Panc1 (cell line): ENCODE measurements at regions not wholly inside any gene's neighbourhood (a gene's known extent, or its start where the extent isn't known, plus 50 kb on each side); places are given as distances from the start of the nearest gene placed in this dataset.

Experiments used
- ATAC-seq: fragments of 200-7000 bp; cut with Tn5 transposase; 2 replicates; pipeline ENCODE4 v1.9.1; 2020; ENCODE audit warnings: mild to moderate bottlenecking, moderate library complexity
- BruUV-seq: library from RNA; stranded (reverse); fragments of 400-500 nt; replicated peaks from 2 replicates; lab custom pipeline; 2021; lab: Mats Ljungman, UMichigan
- CTCF ChIA-PET: fragments of 300-600 bp; sonication (Branson Sonifier 250); formaldehyde crosslinking; loops from one replicate; lab custom pipeline; 2022; ENCODE audit warnings: antibody characterized with exemption; lab: Charles Lee
- POLR2A ChIA-PET: fragments of 300-600 bp; sonication (Branson Sonifier 250); formaldehyde crosslinking; loops from one replicate; lab custom pipeline; 2022; ENCODE audit warnings: antibody characterized with exemption; lab: Charles Lee
- DNase-seq: peaks from one replicate; pipeline ENCODE4 v3.0.0-alpha.2; 2010; ENCODE audit warnings: low read depth, low spot score
- H3K27ac ChIP-seq: 2 replicates; pipeline ENCODE4 v1.5.1; 2011; ENCODE audit warnings: mild to moderate bottlenecking, low read length, inconsistent platforms
- H3K27me3 ChIP-seq: fragments of 200-500 bp; sonication (Bioruptor generic); 2 replicates; pipeline ENCODE4 v1.6.0; 2014; ENCODE audit warnings: low read length, inconsistent platforms; ENCODE audit not compliant: control insufficient read depth, insufficient read depth
- H3K36me3 ChIP-seq: fragments of 200-500 bp; sonication (Bioruptor generic); 2 replicates; pipeline ENCODE4 v1.5.1; 2014; ENCODE audit warnings: inconsistent platforms, mild to moderate bottlenecking, low read length, moderate library complexity; ENCODE audit not compliant: control insufficient read depth, insufficient read depth
- H3K4me1 ChIP-seq: 2 replicates; pipeline ENCODE4 v1.5.1; 2011; ENCODE audit warnings: inconsistent platforms, mild to moderate bottlenecking, low read length, moderate library complexity; ENCODE audit not compliant: control insufficient read depth, insufficient read depth
- H3K4me3 ChIP-seq, 2 experiments: 2 replicates each; pipeline ENCODE4 v1.5.1; 2011 to 2012; ENCODE audit warnings: low read depth in 2 of 2, low read length in 2 of 2, mild to moderate bottlenecking in 2 of 2, inconsistent platforms in 1 of 2, moderate library complexity in 1 of 2
- H3K9me3 ChIP-seq: fragments of 200-500 bp; sonication (Bioruptor generic); 2 replicates; pipeline ENCODE4 v1.5.1; 2014; ENCODE audit warnings: low read depth, mild to moderate bottlenecking, inconsistent platforms, low read length, moderate library complexity; ENCODE audit not compliant: control insufficient read depth, insufficient read depth
- POLR2AphosphoS5 ChIP-seq: IDR thresholded peaks from 2 replicates; pipeline ENCODE4 v1.6.1; 2012; ENCODE audit warnings: mild to moderate bottlenecking, low read depth, low read length, moderate library complexity
- SIN3A ChIP-seq: IDR thresholded peaks from 2 replicates; pipeline ENCODE4 v1.6.1; 2012; ENCODE audit warnings: low read depth, mild to moderate bottlenecking, low read length, moderate library complexity, borderline replicate concordance; ENCODE audit not compliant: insufficient read depth
- TCF7L2 ChIP-seq: IDR thresholded peaks from 2 replicates; pipeline ENCODE4 v1.6.1; 2011; ENCODE audit warnings: mild to moderate bottlenecking, low read depth, low read length, inconsistent platforms
- in situ Hi-C: cut with HindIII; loops from 2 replicates; pipeline ENCODE4 v1.10.0; 2016; ENCODE audit warnings: low sequenced_read_pairs, low pct_unique_long_range_greater_than_20kb
- intact Hi-C: fragments of 100-400 bp; cut with micrococcal nuclease; formaldehyde crosslinking; loops from one replicate; pipeline ENCODE4 v1.10.0; 2022; ENCODE audit not compliant: unreplicated experiment
- TF ChIP-seq, protein P1 (sequence below): fragments of 450-650 bp; IDR thresholded peaks from 2 replicates; pipeline ENCODE4 v1.5.1; 2017; ENCODE audit warnings: mild to moderate bottlenecking
- TF ChIP-seq, protein P2 (sequence below), 2 experiments: IDR thresholded peaks; 2 replicates each; pipeline ENCODE4 v1.6.1; 2011 to 2012; ENCODE audit warnings: low read depth in 2 of 2, control low read depth in 1 of 2, low read length in 1 of 2, mild to moderate bottlenecking in 1 of 2, moderate library complexity in 1 of 2; ENCODE audit not compliant: insufficient read depth in 1 of 2

- no peaks in the 10 kb centered on the region for H3K36me3 ChIP-seq
- in situ Hi-C loops = no loop called here
- ChIA-PET POLR2A (no interaction called here), CTCF (no interaction called here)
- H3K9me3 ChIP-seq = no peaks in the 10 kb centered on the region
- H3K4me1 ChIP-seq = no peaks in the 10 kb centered on the region
- ATAC-seq (no peak), DNase-seq (no peak)
- no peak overlapping the region for H3K27ac ChIP-seq
- H3K4me3 ChIP-seq = no peak overlapping the region
- TF ChIP-seq POLR2AphosphoS5 (no peak), SIN3A (no peak), TCF7L2 (no peak)
- TF ChIP-seq, protein P1, sequence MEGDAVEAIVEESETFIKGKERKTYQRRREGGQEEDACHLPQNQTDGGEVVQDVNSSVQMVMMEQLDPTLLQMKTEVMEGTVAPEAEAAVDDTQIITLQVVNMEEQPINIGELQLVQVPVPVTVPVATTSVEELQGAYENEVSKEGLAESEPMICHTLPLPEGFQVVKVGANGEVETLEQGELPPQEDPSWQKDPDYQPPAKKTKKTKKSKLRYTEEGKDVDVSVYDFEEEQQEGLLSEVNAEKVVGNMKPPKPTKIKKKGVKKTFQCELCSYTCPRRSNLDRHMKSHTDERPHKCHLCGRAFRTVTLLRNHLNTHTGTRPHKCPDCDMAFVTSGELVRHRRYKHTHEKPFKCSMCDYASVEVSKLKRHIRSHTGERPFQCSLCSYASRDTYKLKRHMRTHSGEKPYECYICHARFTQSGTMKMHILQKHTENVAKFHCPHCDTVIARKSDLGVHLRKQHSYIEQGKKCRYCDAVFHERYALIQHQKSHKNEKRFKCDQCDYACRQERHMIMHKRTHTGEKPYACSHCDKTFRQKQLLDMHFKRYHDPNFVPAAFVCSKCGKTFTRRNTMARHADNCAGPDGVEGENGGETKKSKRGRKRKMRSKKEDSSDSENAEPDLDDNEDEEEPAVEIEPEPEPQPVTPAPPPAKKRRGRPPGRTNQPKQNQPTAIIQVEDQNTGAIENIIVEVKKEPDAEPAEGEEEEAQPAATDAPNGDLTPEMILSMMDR = no peak
- TF ChIP-seq, protein P2, sequence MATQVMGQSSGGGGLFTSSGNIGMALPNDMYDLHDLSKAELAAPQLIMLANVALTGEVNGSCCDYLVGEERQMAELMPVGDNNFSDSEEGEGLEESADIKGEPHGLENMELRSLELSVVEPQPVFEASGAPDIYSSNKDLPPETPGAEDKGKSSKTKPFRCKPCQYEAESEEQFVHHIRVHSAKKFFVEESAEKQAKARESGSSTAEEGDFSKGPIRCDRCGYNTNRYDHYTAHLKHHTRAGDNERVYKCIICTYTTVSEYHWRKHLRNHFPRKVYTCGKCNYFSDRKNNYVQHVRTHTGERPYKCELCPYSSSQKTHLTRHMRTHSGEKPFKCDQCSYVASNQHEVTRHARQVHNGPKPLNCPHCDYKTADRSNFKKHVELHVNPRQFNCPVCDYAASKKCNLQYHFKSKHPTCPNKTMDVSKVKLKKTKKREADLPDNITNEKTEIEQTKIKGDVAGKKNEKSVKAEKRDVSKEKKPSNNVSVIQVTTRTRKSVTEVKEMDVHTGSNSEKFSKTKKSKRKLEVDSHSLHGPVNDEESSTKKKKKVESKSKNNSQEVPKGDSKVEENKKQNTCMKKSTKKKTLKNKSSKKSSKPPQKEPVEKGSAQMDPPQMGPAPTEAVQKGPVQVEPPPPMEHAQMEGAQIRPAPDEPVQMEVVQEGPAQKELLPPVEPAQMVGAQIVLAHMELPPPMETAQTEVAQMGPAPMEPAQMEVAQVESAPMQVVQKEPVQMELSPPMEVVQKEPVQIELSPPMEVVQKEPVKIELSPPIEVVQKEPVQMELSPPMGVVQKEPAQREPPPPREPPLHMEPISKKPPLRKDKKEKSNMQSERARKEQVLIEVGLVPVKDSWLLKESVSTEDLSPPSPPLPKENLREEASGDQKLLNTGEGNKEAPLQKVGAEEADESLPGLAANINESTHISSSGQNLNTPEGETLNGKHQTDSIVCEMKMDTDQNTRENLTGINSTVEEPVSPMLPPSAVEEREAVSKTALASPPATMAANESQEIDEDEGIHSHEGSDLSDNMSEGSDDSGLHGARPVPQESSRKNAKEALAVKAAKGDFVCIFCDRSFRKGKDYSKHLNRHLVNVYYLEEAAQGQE (IDR thresholded peaks at IDR 0.05; ENCODE audit: insufficient read depth in 1 of 2, low read depth in 2 of 2, low read length in 1 of 2) = no peak
- no TSS peak for BruUV-seq
- intact Hi-C loops = no loop called here
- H3K27me3 ChIP-seq = no peaks in the 10 kb centered on the region
These were observed 207.0 kb downstream of the SLITRK6 start for GRCh38 chr13:85592211-85592610.

DNA sequence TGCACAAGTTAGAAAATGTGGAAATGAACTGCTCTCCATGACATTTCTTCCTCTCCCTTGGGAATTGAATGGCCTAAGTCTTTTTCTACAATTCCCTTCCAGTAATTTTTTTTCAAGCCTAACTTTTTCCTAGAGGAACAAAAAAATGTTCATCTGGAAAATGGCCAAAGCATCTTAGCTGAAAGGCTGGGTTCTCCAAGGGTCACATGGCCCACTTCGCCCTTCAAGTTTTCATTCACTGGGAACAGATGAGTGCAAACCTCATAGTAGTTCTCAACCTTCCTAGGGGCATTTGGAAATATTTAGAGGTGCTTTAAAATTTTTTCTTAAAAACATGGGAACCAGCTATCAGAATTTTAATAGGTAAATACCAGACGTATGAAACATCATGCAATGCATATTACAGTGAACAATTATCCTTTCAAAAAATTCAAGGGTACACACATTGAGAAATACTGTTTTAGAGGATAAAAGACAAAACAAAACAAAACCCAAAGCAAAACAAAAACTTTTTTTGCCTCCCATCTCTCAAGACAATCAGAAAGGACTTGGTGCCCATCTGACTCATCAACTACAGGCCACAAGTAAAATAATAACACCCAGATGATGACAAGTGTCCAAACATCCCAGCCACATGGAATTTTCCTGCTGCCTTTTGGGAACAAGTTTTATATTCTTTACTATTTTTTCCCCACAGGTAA, 208.8 kb downstream of the SLITRK6 start:
- H3K36me3 ChIP-seq = no peaks in the 10 kb centered on the region
- H3K4me1 ChIP-seq = no peaks in the 10 kb centered on the region
- BruUV-seq = no TSS peak
- CTCF ChIA-PET = no interaction called here
- no peaks in the 10 kb centered on the region; the same call in 1 of the 2 replicates for H3K9me3 ChIP-seq
- no peak overlapping the region for H3K27ac ChIP-seq
- DNase-seq (no peak), ATAC-seq (no peak)
- no peaks in the 10 kb centered on the region for H3K27me3 ChIP-seq
- intact Hi-C loops (no loop called here), in situ Hi-C loops (no loop called here)
- POLR2A ChIA-PET = no interaction called here
- H3K4me3 ChIP-seq = no peak overlapping the region
- TF ChIP-seq, protein P2 (IDR thresholded peaks at IDR 0.05; ENCODE audit: insufficient read depth in 1 of 2, low read depth in 2 of 2, low read length in 1 of 2) = no peak
- no peak for TF ChIP-seq TCF7L2
- TF ChIP-seq, protein P1 = no peak
- no peak for TF ChIP-seq SIN3A
- no peak for TF ChIP-seq POLR2AphosphoS5
